ENCODE measurements at regions not wholly inside any gene's neighbourhood (a gene's known extent, or its start where the extent isn't known, plus 50 kb on each side); places are given as distances from the start of the nearest gene placed in this dataset.

DNA sequence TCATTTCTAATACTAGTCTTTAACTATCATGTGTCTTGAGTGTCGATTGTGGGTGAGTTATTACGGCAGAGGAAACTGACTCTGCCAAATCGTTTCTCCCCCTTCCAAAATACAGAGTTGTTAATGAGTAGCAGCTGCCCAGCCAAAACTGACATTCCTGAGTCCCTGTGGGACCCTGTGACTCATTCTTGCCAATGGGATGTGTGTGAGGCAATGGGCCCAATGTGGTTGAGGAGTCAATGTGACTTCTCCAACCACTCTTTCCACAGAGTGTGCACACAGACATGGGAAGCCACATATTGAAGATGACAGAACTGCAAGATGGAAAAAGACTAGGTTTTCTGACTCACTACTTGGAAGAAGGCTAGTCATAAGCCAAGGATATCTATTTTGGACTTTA is 434.7 kb downstream of the DTWD2 start:
- TF ChIP-seq, protein P1, sequence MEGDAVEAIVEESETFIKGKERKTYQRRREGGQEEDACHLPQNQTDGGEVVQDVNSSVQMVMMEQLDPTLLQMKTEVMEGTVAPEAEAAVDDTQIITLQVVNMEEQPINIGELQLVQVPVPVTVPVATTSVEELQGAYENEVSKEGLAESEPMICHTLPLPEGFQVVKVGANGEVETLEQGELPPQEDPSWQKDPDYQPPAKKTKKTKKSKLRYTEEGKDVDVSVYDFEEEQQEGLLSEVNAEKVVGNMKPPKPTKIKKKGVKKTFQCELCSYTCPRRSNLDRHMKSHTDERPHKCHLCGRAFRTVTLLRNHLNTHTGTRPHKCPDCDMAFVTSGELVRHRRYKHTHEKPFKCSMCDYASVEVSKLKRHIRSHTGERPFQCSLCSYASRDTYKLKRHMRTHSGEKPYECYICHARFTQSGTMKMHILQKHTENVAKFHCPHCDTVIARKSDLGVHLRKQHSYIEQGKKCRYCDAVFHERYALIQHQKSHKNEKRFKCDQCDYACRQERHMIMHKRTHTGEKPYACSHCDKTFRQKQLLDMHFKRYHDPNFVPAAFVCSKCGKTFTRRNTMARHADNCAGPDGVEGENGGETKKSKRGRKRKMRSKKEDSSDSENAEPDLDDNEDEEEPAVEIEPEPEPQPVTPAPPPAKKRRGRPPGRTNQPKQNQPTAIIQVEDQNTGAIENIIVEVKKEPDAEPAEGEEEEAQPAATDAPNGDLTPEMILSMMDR (IDR thresholded peaks at IDR 0.05), result no peak
- TF ChIP-seq EZH2 (IDR thresholded peaks at IDR 0.05) (no peak), EZH2phosphoT487 (IDR thresholded peaks at IDR 0.05) (no peak)

Data from neural progenitor cell (in vitro differentiated cells).